ENCODE measurements at regions not wholly inside any gene's neighbourhood (a gene's known extent, or its start where the extent isn't known, plus 50 kb on each side); places are given as distances from the start of the nearest gene placed in this dataset.

DNA sequence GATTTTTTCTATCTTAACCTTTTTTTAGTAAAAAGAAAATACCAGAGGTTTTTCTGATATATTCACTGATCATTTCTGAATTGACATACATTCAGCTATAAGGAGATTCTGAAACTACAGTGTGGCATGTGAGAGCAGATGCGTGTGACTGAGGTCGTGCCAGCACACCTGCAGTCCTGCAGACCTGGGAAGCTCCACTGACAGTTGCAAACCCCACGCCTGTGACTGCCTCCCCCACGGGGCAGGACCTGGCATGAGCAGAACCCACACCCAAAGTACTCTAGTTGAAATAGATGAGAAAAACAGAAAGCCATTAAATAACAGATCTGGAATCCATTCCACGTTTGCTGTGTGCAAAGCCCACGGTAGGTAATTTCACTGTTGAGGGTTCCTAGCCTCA, 80.7 kb downstream of the TEX29 start:
- 55 to 78% (median 59%) methylated on average over 6 of the region's 6 CpGs for WGBS, 4 donors
- H3K4me3 ChIP-seq, result no peak overlapping the region
- ATAC-seq (no peak), DNase-seq (no peak)
- no peaks in the 10 kb centered on the region for H3K4me1 ChIP-seq
- TF ChIP-seq POLR2A (IDR thresholded peaks at IDR 0.05), result no peak
- TF ChIP-seq, protein P1, sequence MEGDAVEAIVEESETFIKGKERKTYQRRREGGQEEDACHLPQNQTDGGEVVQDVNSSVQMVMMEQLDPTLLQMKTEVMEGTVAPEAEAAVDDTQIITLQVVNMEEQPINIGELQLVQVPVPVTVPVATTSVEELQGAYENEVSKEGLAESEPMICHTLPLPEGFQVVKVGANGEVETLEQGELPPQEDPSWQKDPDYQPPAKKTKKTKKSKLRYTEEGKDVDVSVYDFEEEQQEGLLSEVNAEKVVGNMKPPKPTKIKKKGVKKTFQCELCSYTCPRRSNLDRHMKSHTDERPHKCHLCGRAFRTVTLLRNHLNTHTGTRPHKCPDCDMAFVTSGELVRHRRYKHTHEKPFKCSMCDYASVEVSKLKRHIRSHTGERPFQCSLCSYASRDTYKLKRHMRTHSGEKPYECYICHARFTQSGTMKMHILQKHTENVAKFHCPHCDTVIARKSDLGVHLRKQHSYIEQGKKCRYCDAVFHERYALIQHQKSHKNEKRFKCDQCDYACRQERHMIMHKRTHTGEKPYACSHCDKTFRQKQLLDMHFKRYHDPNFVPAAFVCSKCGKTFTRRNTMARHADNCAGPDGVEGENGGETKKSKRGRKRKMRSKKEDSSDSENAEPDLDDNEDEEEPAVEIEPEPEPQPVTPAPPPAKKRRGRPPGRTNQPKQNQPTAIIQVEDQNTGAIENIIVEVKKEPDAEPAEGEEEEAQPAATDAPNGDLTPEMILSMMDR (IDR thresholded peaks at IDR 0.05), result no peak
- no peak overlapping the region for H3K27ac ChIP-seq
- intact Hi-C loops (cut with DNase I), result no loop called here
- peaks cover 0 to 33% (median 5%) of the 10 kb centered on the region in 9 donors for H3K27me3 ChIP-seq
- H3K9me3 ChIP-seq, result no peaks in the 10 kb centered on the region
- no peaks in the 10 kb centered on the region for H3K36me3 ChIP-seq

DNA sequence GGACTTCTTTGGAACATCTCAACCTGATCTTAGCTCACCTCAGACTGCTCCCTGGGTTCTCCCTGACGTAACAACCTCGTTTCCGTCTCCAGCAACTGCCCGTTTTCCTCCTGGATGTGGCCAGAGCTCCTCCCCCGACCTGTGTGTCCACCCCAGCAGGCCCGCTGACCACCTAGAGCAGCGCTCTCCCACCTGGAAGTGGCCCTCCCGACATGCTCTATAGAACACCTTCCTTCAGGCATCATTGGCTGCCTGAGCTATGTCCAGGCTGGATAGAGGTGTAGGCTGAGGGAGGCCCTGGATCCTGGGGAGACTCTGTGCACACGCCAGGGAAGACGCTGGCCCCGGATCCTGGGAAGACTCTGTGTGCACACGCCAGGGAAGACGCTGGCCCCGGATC, 81.3 kb downstream of the TEX29 start:
- no peaks in the 10 kb centered on the region for H3K4me1 ChIP-seq
- 81 to 89% (median 85%) methylated on average over 8 to 14 of the region's 14 CpGs for WGBS, 4 donors
- TF ChIP-seq, protein P1 (IDR thresholded peaks at IDR 0.05), result no peak
- no peak for TF ChIP-seq POLR2A (IDR thresholded peaks at IDR 0.05)
- H3K9me3 ChIP-seq, result no peaks in the 10 kb centered on the region
- peaks cover 0 to 39% (median 5%) of the 10 kb centered on the region in 9 donors for H3K27me3 ChIP-seq
- H3K36me3 ChIP-seq, result no peaks in the 10 kb centered on the region
- H3K4me3 ChIP-seq, result no peak overlapping the region
- intact Hi-C loops (cut with DNase I), result no loop called here
- no peak overlapping the region for H3K27ac ChIP-seq
- no peak for ATAC-seq
- no peak for DNase-seq

DNA sequence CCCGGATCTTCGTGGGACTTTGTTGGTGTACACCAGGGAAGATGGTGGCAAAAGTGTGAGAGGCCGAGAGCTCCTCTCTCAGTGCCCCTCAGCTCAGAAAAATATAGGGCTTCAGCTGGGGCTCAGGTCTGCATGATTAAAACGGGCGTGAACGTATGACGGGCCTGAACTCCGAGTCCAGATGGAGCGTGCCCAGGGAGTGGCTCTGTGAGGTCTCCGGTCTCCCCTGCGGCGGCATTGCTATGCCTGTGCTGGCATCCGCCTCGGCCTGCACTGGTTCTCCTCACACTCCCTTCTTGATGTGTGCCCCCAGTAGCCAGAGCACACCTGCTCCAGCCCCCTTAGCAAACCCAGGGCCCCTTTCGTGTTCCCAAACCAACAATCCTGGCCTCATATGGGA, 82.0 kb downstream of the TEX29 start:
- ATAC-seq (no peak), DNase-seq (no peak)
- Histone ChIP-seq H3K27ac (no peak overlapping the region), H3K4me3 (no peak overlapping the region), H3K36me3 (no peaks in the 10 kb centered on the region), H3K27me3 (peaks cover 0 to 39% (median 5%) of the 10 kb centered on the region in 9 donors), H3K9me3 (no peaks in the 10 kb centered on the region), H3K4me1 (no peaks in the 10 kb centered on the region)
- TF ChIP-seq POLR2A (IDR thresholded peaks at IDR 0.05), result no peak
- TF ChIP-seq, protein P1 (IDR thresholded peaks at IDR 0.05), result no peak
- intact Hi-C loops (cut with DNase I), result no loop called here
- 86 to 91% (median 88%) methylated on average over 15 of the region's 15 CpGs for WGBS, 4 donors

DNA sequence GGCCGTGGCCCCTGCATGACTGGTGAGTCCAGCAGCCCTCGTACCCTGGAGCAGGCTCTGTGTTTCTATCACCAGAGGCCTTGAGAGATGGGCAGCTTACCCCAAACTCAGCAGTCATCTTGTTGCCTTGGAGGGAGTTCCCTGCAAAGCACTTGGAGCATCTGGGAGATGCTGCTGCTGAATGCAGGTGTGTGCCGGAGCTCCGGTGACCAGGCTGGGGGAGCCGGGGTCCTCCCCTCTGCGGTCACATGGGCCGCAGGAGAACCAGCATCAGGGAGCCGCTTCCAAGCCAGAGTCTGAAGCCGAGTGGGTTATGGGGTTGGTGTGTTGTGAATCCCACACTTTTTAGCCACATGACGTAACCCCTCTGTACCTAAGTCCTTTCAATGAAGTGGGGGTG, 82.8 kb downstream of the TEX29 start:
- ATAC-seq (no peak), DNase-seq (no peak)
- intact Hi-C loops (cut with DNase I), result no loop called here
- 80 to 87% (median 84%) methylated on average over 9 to 10 of the region's 10 CpGs for WGBS, 4 donors
- no peaks in the 10 kb centered on the region for H3K4me1 ChIP-seq
- H3K4me3 ChIP-seq, result no peak overlapping the region
- no peaks in the 10 kb centered on the region for H3K36me3 ChIP-seq
- no peaks in the 10 kb centered on the region for H3K9me3 ChIP-seq
- TF ChIP-seq, protein P1 (IDR thresholded peaks at IDR 0.05), result no peak
- TF ChIP-seq POLR2A (IDR thresholded peaks at IDR 0.05), result no peak
- peaks cover 0 to 41% (median 5%) of the 10 kb centered on the region in 9 donors for H3K27me3 ChIP-seq
- H3K27ac ChIP-seq, result no peak overlapping the region
